HepG2 (cell line): ENCODE measurements at regions not wholly inside any gene's neighbourhood (a gene's known extent, or its start where the extent isn't known, plus 50 kb on each side); places are given as distances from the start of the nearest gene placed in this dataset.

Experiments used
- ARID3A ChIP-seq: IDR thresholded peaks from 2 replicates; pipeline ENCODE4 v1.6.1; 2012; ENCODE audit warnings: low read depth, low read length, improper control_type of control experiment
- CBX5 ChIP-seq: sonication (generic); formaldehyde crosslinking; IDR thresholded peaks from 2 replicates; pipeline ENCODE4 v1.4.0; 2020; ENCODE audit warnings: missing genetic modification reagents, borderline replicate concordance
- CHD4 ChIP-seq: fragments of 200-600 bp; sonication (generic); IDR thresholded peaks from 2 replicates; pipeline ENCODE4 v1.7.0; 2017; ENCODE audit warnings: mild to moderate bottlenecking, low read length, borderline replicate concordance
- DR1 ChIP-seq: sonication (generic); formaldehyde crosslinking; IDR thresholded peaks from 2 replicates; pipeline ENCODE4 v1.8.0; 2021; ENCODE audit warnings: mild to moderate bottlenecking, missing genetic modification reagents, inconsistent platforms
- ELK4 ChIP-seq: sonication (generic); formaldehyde crosslinking; IDR thresholded peaks from 2 replicates; pipeline ENCODE4 v1.9.0; 2021; ENCODE audit warnings: missing genetic modification reagents, borderline replicate concordance
- FOSL1 ChIP-seq: sonication (generic); formaldehyde crosslinking; IDR thresholded peaks from 2 replicates; pipeline ENCODE4 v1.9.0; 2021; ENCODE audit warnings: missing genetic modification reagents, borderline replicate concordance
- GATA4 ChIP-seq: sonication (generic); IDR thresholded peaks from 2 replicates; pipeline ENCODE4 v1.6.1; 2016; ENCODE audit warnings: antibody characterized with exemption, low read depth, borderline replicate concordance
- HES4 ChIP-seq: sonication (generic); formaldehyde crosslinking; IDR thresholded peaks from 2 replicates; pipeline ENCODE4 v1.9.0; 2021; ENCODE audit warnings: mild to moderate bottlenecking, missing genetic modification reagents, borderline replicate concordance
- HMG20A ChIP-seq: IDR thresholded peaks from 2 replicates; pipeline ENCODE4 v1.6.1; 2016; ENCODE audit warnings: borderline replicate concordance
- KDM1A ChIP-seq: IDR thresholded peaks from 2 replicates; pipeline ENCODE4 v1.6.1; 2016; ENCODE audit warnings: missing compliant biosample characterization
- MEIS1 ChIP-seq: sonication (generic); formaldehyde crosslinking; IDR thresholded peaks from 2 replicates; pipeline ENCODE4 v1.9.0; 2021; ENCODE audit warnings: mild to moderate bottlenecking, missing genetic modification reagents, moderate library complexity, borderline replicate concordance
- MIXL1 ChIP-seq: IDR thresholded peaks from 2 replicates; pipeline ENCODE4 v1.6.1; 2016
- NFE2L1 ChIP-seq: sonication (generic); formaldehyde crosslinking; IDR thresholded peaks from 2 replicates; pipeline ENCODE4 v1.4.0; 2020; ENCODE audit warnings: missing genetic modification reagents, mild to moderate bottlenecking, borderline replicate concordance
- NR0B2 ChIP-seq: sonication (generic); formaldehyde crosslinking; IDR thresholded peaks from 2 replicates; pipeline ENCODE4 v1.4.0; 2020; ENCODE audit warnings: mild to moderate bottlenecking, missing genetic modification reagents
- RFX5 ChIP-seq: IDR thresholded peaks from 2 replicates; pipeline ENCODE4 v1.6.1; 2011; ENCODE audit warnings: low read depth, low read length, improper control_type of control experiment
- SMAD9 ChIP-seq: sonication (generic); formaldehyde crosslinking; IDR thresholded peaks from 2 replicates; pipeline ENCODE4 v1.5.1; 2020; ENCODE audit warnings: mild to moderate bottlenecking, missing genetic modification reagents
- SOX13 ChIP-seq, 3 experiments: fragments of 450-650 bp in 1 of 3; sonication (generic) in 1 of 3; formaldehyde crosslinking in 1 of 3; IDR thresholded peaks in 2 of 3; conservative IDR thresholded peaks in 1 of 3; 2 replicates each; pipeline versions ENCODE4 v1.5.0 to v1.6.1; 2016 to 2020; ENCODE audit warnings: antibody characterized with exemption in 1 of 3, mild to moderate bottlenecking in 1 of 3, missing compliant biosample characterization in 1 of 3, missing genetic modification reagents in 1 of 3, moderate library complexity in 1 of 3
- YEATS4 ChIP-seq: sonication (generic); formaldehyde crosslinking; IDR thresholded peaks from 2 replicates; pipeline ENCODE4 v1.4.0; 2020; ENCODE audit warnings: missing genetic modification reagents, borderline replicate concordance
- ZBTB2 ChIP-seq: sonication (generic); formaldehyde crosslinking; IDR thresholded peaks from 2 replicates; pipeline ENCODE4 v1.8.0; 2022; ENCODE audit warnings: low read depth, missing genetic modification reagents
- ZFX ChIP-seq: sonication (generic); formaldehyde crosslinking; IDR thresholded peaks from 2 replicates; pipeline ENCODE4 v1.4.0; 2020; ENCODE audit warnings: mild to moderate bottlenecking, low read depth, missing genetic modification reagents, moderate library complexity
- ZNF292 ChIP-seq: sonication (generic); formaldehyde crosslinking; IDR thresholded peaks from 2 replicates; pipeline ENCODE4 v1.8.1; 2022; ENCODE audit warnings: mild to moderate bottlenecking, low read depth, missing genetic modification reagents, borderline replicate concordance
- ZNF772 ChIP-seq: sonication (generic); formaldehyde crosslinking; IDR thresholded peaks from 2 replicates; pipeline ENCODE4 v1.5.0; 2020; ENCODE audit warnings: mild to moderate bottlenecking, missing genetic modification reagents

GRCh38 chr1:58884706-58885661, 101.1 kb upstream of the JUN start (continued):
- peak; percentile 58; the same call in 1 of the 2 replicates for TF ChIP-seq HES4 (CRISPR knock-in tag)
- peak; percentile 71 for TF ChIP-seq ZFX (CRISPR knock-in tag)
- no peak for TF ChIP-seq DR1 (CRISPR knock-in tag)
- no peak; the same call in 1 of the 2 replicates for TF ChIP-seq CHD4
- TF ChIP-seq SOX13 (IDR thresholded peaks at IDR 0.05): peak; percentile 97
- TF ChIP-seq SOX13 (CRISPR knock-in tag; conservative IDR thresholded peaks at IDR 0.05 in 1 of 2, IDR thresholded peaks at IDR 0.05 in 1 of 2): peak in 1 of 2 experiments; percentile 97; a peak in 2 of 4 replicates
- TF ChIP-seq NR0B2: peak; percentile 80; the same call in 1 of the 2 replicates
- TF ChIP-seq CBX5 (CRISPR knock-in tag): peak; percentile 98; the same call in 1 of the 2 replicates
- no peak for TF ChIP-seq ZBTB2 (CRISPR knock-in tag)
- peak; percentile 99 for TF ChIP-seq ZNF772 (CRISPR knock-in tag)
- TF ChIP-seq ELK4 (CRISPR knock-in tag): no peak
- TF ChIP-seq FOSL1: no peak
- TF ChIP-seq SMAD9 (CRISPR knock-in tag): no peak
- TF ChIP-seq MEIS1 (CRISPR knock-in tag): peak; percentile 79; the same call in 1 of the 2 replicates
- TF ChIP-seq HMG20A: peak; percentile 100
- peak; percentile 91 for TF ChIP-seq KDM1A (CRISPR knock-in tag)
- peak; percentile 88 for TF ChIP-seq MIXL1
- TF ChIP-seq ARID3A: peak; percentile 54; the same call in 1 of the 2 replicates
- TF ChIP-seq NFE2L1 (CRISPR knock-in tag): no peak
- TF ChIP-seq YEATS4: peak; percentile 59; the same call in 1 of the 2 replicates
- TF ChIP-seq GATA4: peak; percentile 100
- TF ChIP-seq RFX5: no peak
- peak; percentile 96 for TF ChIP-seq ZNF292 (CRISPR knock-in tag)
